ENCODE measurements at regions not wholly inside any gene's neighbourhood (a gene's known extent, or its start where the extent isn't known, plus 50 kb on each side); places are given as distances from the start of the nearest gene placed in this dataset.
"Not testable (repeated sequence)": the region's sequence is repeated elsewhere in the genome, so short reads cannot be mapped to it uniquely, and the experiment has no call there.

- H3K27ac ChIP-seq = no peak overlapping the region
- no peaks in the 10 kb centered on the region for H3K9me3 ChIP-seq (replicated peaks)
- no peak for DNase-seq (ENCODE audit: low read depth in 1 of 2, low spot score in 2 of 2)
- no peaks in the 10 kb centered on the region for H3K4me1 ChIP-seq (replicated peaks)
- H3K4me3 ChIP-seq = no peak overlapping the region
- no peaks in the 10 kb centered on the region for H3K27me3 ChIP-seq (replicated peaks)
- no peaks in the 10 kb centered on the region for H3K36me3 ChIP-seq
These were observed 286.3 kb upstream of the UGT8 start for GRCh38 chr4:114312338-114312737.

GRCh38 chr4:114316789-114317188 is 281.8 kb upstream of the UGT8 start:
- Histone ChIP-seq H3K4me3 (no peak overlapping the region), H3K4me1 (replicated peaks) (no peaks in the 10 kb centered on the region), H3K9me3 (replicated peaks) (no peaks in the 10 kb centered on the region), H3K27ac (no peak overlapping the region), H3K36me3 (no peaks in the 10 kb centered on the region), H3K27me3 (replicated peaks) (no peaks in the 10 kb centered on the region)
- no peak for DNase-seq (ENCODE audit: low read depth in 1 of 2, low spot score in 2 of 2)

- H3K27ac ChIP-seq = no peak overlapping the region
These were observed 281.0 kb upstream of the UGT8 start for GRCh38 chr4:114317564-114317963.

GRCh38 chr4:114318309-114318708 is 280.3 kb upstream of the UGT8 start:
- no peak for DNase-seq (ENCODE audit: low read depth in 1 of 2, low spot score in 2 of 2)
- H3K27me3 ChIP-seq (replicated peaks) = no peaks in the 10 kb centered on the region
- no peaks in the 10 kb centered on the region for H3K9me3 ChIP-seq (replicated peaks)
- no peak overlapping the region for H3K27ac ChIP-seq
- H3K4me1 ChIP-seq (replicated peaks) = no peaks in the 10 kb centered on the region
- no peak overlapping the region for H3K4me3 ChIP-seq
- no peaks in the 10 kb centered on the region for H3K36me3 ChIP-seq

More at GRCh38 chr4:114317564-114317963, 281.0 kb upstream of the UGT8 start:
- Histone ChIP-seq H3K9me3 (replicated peaks) (no peaks in the 10 kb centered on the region), H3K4me1 (replicated peaks) (no peaks in the 10 kb centered on the region), H3K36me3 (no peaks in the 10 kb centered on the region), H3K4me3 (no peak overlapping the region), H3K27me3 (replicated peaks) (no peaks in the 10 kb centered on the region)
- no peak for DNase-seq (ENCODE audit: low read depth in 1 of 2, low spot score in 2 of 2)

- Histone ChIP-seq H3K36me3 (no peaks in the 10 kb centered on the region), H3K9me3 (replicated peaks) (no peaks in the 10 kb centered on the region), H3K27ac (no peak overlapping the region), H3K4me1 (replicated peaks) (no peaks in the 10 kb centered on the region), H3K27me3 (replicated peaks) (no peaks in the 10 kb centered on the region), H3K4me3 (no peak overlapping the region)
- no peak for DNase-seq (ENCODE audit: low read depth in 1 of 2, low spot score in 2 of 2)
These were observed 278.5 kb upstream of the UGT8 start for GRCh38 chr4:114320126-114320525.

- DNase-seq (ENCODE audit: low read depth in 1 of 2, low spot score in 2 of 2) = no peak
- Histone ChIP-seq H3K36me3 (no peaks in the 10 kb centered on the region), H3K9me3 (replicated peaks) (no peaks in the 10 kb centered on the region), H3K27ac (no peak overlapping the region), H3K4me3 (no peak overlapping the region), H3K27me3 (replicated peaks) (no peaks in the 10 kb centered on the region), H3K4me1 (replicated peaks) (no peaks in the 10 kb centered on the region)
These were observed 277.2 kb upstream of the UGT8 start for GRCh38 chr4:114321366-114321765.

GRCh38 chr4:114323841-114324240 is 274.8 kb upstream of the UGT8 start:
- no peaks in the 10 kb centered on the region for H3K9me3 ChIP-seq (replicated peaks)
- H3K27ac ChIP-seq = no peak overlapping the region
- no peak overlapping the region for H3K4me3 ChIP-seq
- no peaks in the 10 kb centered on the region for H3K36me3 ChIP-seq
- no peaks in the 10 kb centered on the region for H3K27me3 ChIP-seq (replicated peaks)
- DNase-seq (ENCODE audit: low read depth in 1 of 2, low spot score in 2 of 2) = no peak
- no peaks in the 10 kb centered on the region for H3K4me1 ChIP-seq (replicated peaks)

GRCh38 chr4:114326358-114326757 is 272.2 kb upstream of the UGT8 start:
- Histone ChIP-seq H3K4me3 (no peak overlapping the region), H3K9me3 (replicated peaks) (0 out of 2 replicates have a peak, but pooled peaks cover 3% of the 10 kb centered on the region), H3K27ac (no peak overlapping the region), H3K36me3 (no peaks in the 10 kb centered on the region), H3K27me3 (replicated peaks) (no peaks in the 10 kb centered on the region), H3K4me1 (replicated peaks) (0 out of 2 replicates have a peak, but pooled peaks cover 4% of the 10 kb centered on the region)
- DNase-seq (ENCODE audit: low read depth in 1 of 2, low spot score in 2 of 2) = no peak

GRCh38 chr4:114332119-114332518 is 266.5 kb upstream of the UGT8 start:
- Histone ChIP-seq H3K27me3 (replicated peaks) (no peaks in the 10 kb centered on the region), H3K27ac (no peak overlapping the region), H3K4me3 (no peak overlapping the region), H3K4me1 (replicated peaks) (0 out of 2 replicates have a peak, but pooled peaks cover 4% of the 10 kb centered on the region), H3K36me3 (no peaks in the 10 kb centered on the region), H3K9me3 (replicated peaks) (0 out of 2 replicates have a peak, but pooled peaks cover 3% of the 10 kb centered on the region)
- no peak for DNase-seq (ENCODE audit: low read depth in 1 of 2, low spot score in 2 of 2)

- not testable (repeated sequence) for H3K9me3 ChIP-seq (replicated peaks); H3K4me3 ChIP-seq; H3K27ac ChIP-seq; DNase-seq (ENCODE audit: low read depth in 1 of 2, low spot score in 2 of 2); H3K4me1 ChIP-seq (replicated peaks); H3K36me3 ChIP-seq; H3K27me3 ChIP-seq (replicated peaks)
These were observed 264.2 kb upstream of the UGT8 start for GRCh38 chr4:114334363-114334762.

- Histone ChIP-seq H3K36me3 (no peaks in the 10 kb centered on the region), H3K27ac (no peak overlapping the region), H3K4me3 (no peak overlapping the region), H3K4me1 (replicated peaks) (0 out of 2 replicates have a peak, but pooled peaks cover 4% of the 10 kb centered on the region), H3K27me3 (replicated peaks) (no peaks in the 10 kb centered on the region), H3K9me3 (replicated peaks) (0 out of 2 replicates have a peak, but pooled peaks cover under 1% of the 10 kb centered on the region)
- no peak for DNase-seq (ENCODE audit: low read depth in 1 of 2, low spot score in 2 of 2)
These were observed 263.7 kb upstream of the UGT8 start for GRCh38 chr4:114334884-114335330.

- H3K36me3 ChIP-seq = no peaks in the 10 kb centered on the region
- 0 out of 2 replicates have a peak, but pooled peaks cover 4% of the 10 kb centered on the region for H3K4me1 ChIP-seq (replicated peaks)
- no peak for DNase-seq (ENCODE audit: low read depth in 1 of 2, low spot score in 2 of 2)
- H3K27ac ChIP-seq = no peak overlapping the region
- H3K4me3 ChIP-seq = no peak overlapping the region
- no peaks in the 10 kb centered on the region for H3K27me3 ChIP-seq (replicated peaks)
- no peaks in the 10 kb centered on the region for H3K9me3 ChIP-seq (replicated peaks)
These were observed 263.3 kb upstream of the UGT8 start for GRCh38 chr4:114335339-114335738.

- no peak for DNase-seq (ENCODE audit: low read depth in 1 of 2, low spot score in 2 of 2)
- H3K4me3 ChIP-seq = no peak overlapping the region
- no peaks in the 10 kb centered on the region for H3K4me1 ChIP-seq (replicated peaks)
- no peaks in the 10 kb centered on the region for H3K36me3 ChIP-seq
- H3K9me3 ChIP-seq (replicated peaks) = no peaks in the 10 kb centered on the region
- no peaks in the 10 kb centered on the region for H3K27me3 ChIP-seq (replicated peaks)
- no peak overlapping the region for H3K27ac ChIP-seq
These were observed 255.6 kb upstream of the UGT8 start for GRCh38 chr4:114343015-114343414.

- 0 out of 2 replicates have a peak, but pooled peaks cover 3% of the 10 kb centered on the region for H3K4me1 ChIP-seq (replicated peaks)
- DNase-seq (ENCODE audit: low read depth in 1 of 2, low spot score in 2 of 2) = no peak
These were observed 248.9 kb upstream of the UGT8 start for GRCh38 chr4:114349543-114350175.

GRCh38 chr4:114358901-114359300 is 239.7 kb upstream of the UGT8 start:
- DNase-seq (ENCODE audit: low read depth in 1 of 2, low spot score in 2 of 2) = no peak
- Histone ChIP-seq H3K27me3 (replicated peaks) (no peaks in the 10 kb centered on the region), H3K9me3 (replicated peaks) (no peaks in the 10 kb centered on the region), H3K4me1 (replicated peaks) (peaks cover 8% of the 10 kb centered on the region), H3K4me3 (no peak overlapping the region), H3K36me3 (no peaks in the 10 kb centered on the region; the same call in 1 of the 2 replicates), H3K27ac (no peak overlapping the region)

More at GRCh38 chr4:114349543-114350175, 248.9 kb upstream of the UGT8 start:
- Histone ChIP-seq H3K27me3 (replicated peaks) (no peaks in the 10 kb centered on the region), H3K36me3 (no peaks in the 10 kb centered on the region), H3K27ac (no peak overlapping the region), H3K4me3 (no peak overlapping the region), H3K9me3 (replicated peaks) (peaks cover 3% of the 10 kb centered on the region; the same call in 1 of the 2 replicates)
